SU-DHL-6 (cell line): ENCODE measurements at regions not wholly inside any gene's neighbourhood (a gene's known extent, or its start where the extent isn't known, plus 50 kb on each side); places are given as distances from the start of the nearest gene placed in this dataset.

Experiments used
- H2AFZ ChIP-seq: fragments of 200-600 bp; sonication (generic); 2 replicates; pipeline ENCODE4 v1.6.1; 2014; ENCODE audit warnings: low read depth, mild to moderate bottlenecking, moderate library complexity, mixed read lengths, antibody characterized with exemption, low read length; ENCODE audit not compliant: severe bottlenecking
- H3F3A ChIP-seq: fragments of 200-600 bp; shearing (Covaris generic); 2 replicates; pipeline ENCODE4 v1.6.0; 2016; ENCODE audit warnings: antibody characterized with exemption, mild to moderate bottlenecking; ENCODE audit not compliant: insufficient read depth
- H3K27ac ChIP-seq: fragments of 200-600 bp; sonication (generic); 2 replicates; pipeline ENCODE4 v1.5.1; 2016; ENCODE audit warnings: low read depth, mild to moderate bottlenecking, low read length, moderate library complexity, mixed read lengths
- H3K27me3 ChIP-seq: fragments of 200-600 bp; sonication (generic), shearing (Covaris generic); 2 replicates; pipeline ENCODE4 v1.6.0; 2014; ENCODE audit warnings: mild to moderate bottlenecking, low read length
- H3K36me3 ChIP-seq: fragments of 200-600 bp; sonication (generic); 2 replicates; pipeline ENCODE4 v1.6.1; 2014; ENCODE audit warnings: mild to moderate bottlenecking, low read length, mixed read lengths
- H3K4me2 ChIP-seq: fragments of 300-600, 200-600 bp; shearing (Covaris generic), sonication (generic); 2 replicates; pipeline ENCODE4 v1.6.0; 2014; ENCODE audit warnings: low read length, low read depth, mild to moderate bottlenecking; ENCODE audit not compliant: poor library complexity, severe bottlenecking
- H3K4me3 ChIP-seq: fragments of 200-600 bp; sonication (generic); 2 replicates; pipeline ENCODE4 v1.5.1; 2014; ENCODE audit warnings: antibody characterized with exemption, low read length, mild to moderate bottlenecking, mixed read lengths; ENCODE audit not compliant: insufficient read depth, poor library complexity, severe bottlenecking
- H3K79me2 ChIP-seq: fragments of 200-600 bp; sonication (generic); 2 replicates; pipeline ENCODE4 v1.6.1; 2014; ENCODE audit warnings: mild to moderate bottlenecking, low read length, moderate library complexity; ENCODE audit not compliant: insufficient read depth
- H3K9ac ChIP-seq: fragments of 200-600 bp; sonication (generic); 2 replicates; pipeline ENCODE4 v1.7.0; 2014; ENCODE audit warnings: mild to moderate bottlenecking, low read length
- H3K9me2 ChIP-seq: fragments of 200-600 bp; sonication (generic); replicated peaks from 2 replicates; pipeline ENCODE4 v1.6.1; 2014; ENCODE audit warnings: low read length; ENCODE audit not compliant: insufficient read depth
- H3K9me3 ChIP-seq: fragments of 200-600 bp; sonication (generic); 2 replicates; pipeline ENCODE4 v1.6.1; 2014; ENCODE audit warnings: low read length, mixed read lengths; ENCODE audit not compliant: insufficient read depth
- H4K20me1 ChIP-seq: fragments of 200-600 bp; sonication (generic); 2 replicates; pipeline ENCODE4 v1.6.1; 2014; ENCODE audit warnings: low read depth, mild to moderate bottlenecking, antibody characterized with exemption, low read length, moderate library complexity, mixed read lengths
- CTCF ChIP-seq: fragments of 200-600 bp; sonication (generic); IDR thresholded peaks from one replicate; pipeline ENCODE4 v1.5.1; 2017; ENCODE audit warnings: antibody characterized with exemption, mild to moderate bottlenecking, low read length, moderate library complexity; ENCODE audit not compliant: insufficient read depth, poor library complexity, severe bottlenecking
- EZH2phosphoT487 ChIP-seq: fragments of 200-600 bp; sonication (generic), shearing (Covaris generic); conservative IDR thresholded peaks from 2 replicates; pipeline ENCODE4 v1.6.1; 2018; ENCODE audit warnings: mild to moderate bottlenecking, antibody characterized with exemption, low read length, moderate library complexity, mixed read lengths

GRCh38 chr4:58688568-58688967 lies 1578.4 kb upstream of the IGFBP7 start:
- Histone ChIP-seq H2AFZ (no peak overlapping the region), H3K9ac (no peak overlapping the region), H3K9me3 (no peaks in the 10 kb centered on the region), H4K20me1 (no peaks in the 10 kb centered on the region), H3K4me2 (no peak overlapping the region), H3K27me3 (no peaks in the 10 kb centered on the region), H3F3A (no peaks in the 10 kb centered on the region), H3K4me3 (no peak overlapping the region), H3K36me3 (no peaks in the 10 kb centered on the region), H3K27ac (no peak overlapping the region), H3K79me2 (no peaks in the 10 kb centered on the region), H3K9me2 (no peaks in the 10 kb centered on the region)
- TF ChIP-seq CTCF (no peak), EZH2phosphoT487 (no peak)

- H3K4me3 ChIP-seq, result no peak overlapping the region
- H4K20me1 ChIP-seq, result no peaks in the 10 kb centered on the region
- no peaks in the 10 kb centered on the region for H3F3A ChIP-seq
- no peak overlapping the region for H3K9ac ChIP-seq
- no peaks in the 10 kb centered on the region for H3K9me3 ChIP-seq
- H3K36me3 ChIP-seq, result no peaks in the 10 kb centered on the region
- TF ChIP-seq EZH2phosphoT487 (no peak), CTCF (no peak)
- H3K79me2 ChIP-seq, result no peaks in the 10 kb centered on the region
- no peaks in the 10 kb centered on the region for H3K9me2 ChIP-seq
- H3K27me3 ChIP-seq, result no peaks in the 10 kb centered on the region
- no peak overlapping the region for H3K27ac ChIP-seq
- no peak overlapping the region for H3K4me2 ChIP-seq
- no peak overlapping the region for H2AFZ ChIP-seq
These were observed 1569.7 kb upstream of the IGFBP7 start for GRCh38 chr4:58679886-58680285.

- no peak overlapping the region for H3K27ac ChIP-seq
- no peaks in the 10 kb centered on the region for H4K20me1 ChIP-seq
- no peak for TF ChIP-seq EZH2phosphoT487
- TF ChIP-seq CTCF, result no peak
- H3K9me2 ChIP-seq, result no peaks in the 10 kb centered on the region
- H3K79me2 ChIP-seq, result no peaks in the 10 kb centered on the region
- H3K9ac ChIP-seq, result no peak overlapping the region
- H3K4me3 ChIP-seq, result no peak overlapping the region
- no peak overlapping the region for H3K4me2 ChIP-seq
- H3K27me3 ChIP-seq, result no peaks in the 10 kb centered on the region
- H3F3A ChIP-seq, result no peaks in the 10 kb centered on the region
- H2AFZ ChIP-seq, result no peak overlapping the region
- no peaks in the 10 kb centered on the region for H3K9me3 ChIP-seq
- no peaks in the 10 kb centered on the region for H3K36me3 ChIP-seq
These were observed 1568.9 kb upstream of the IGFBP7 start for GRCh38 chr4:58679051-58679450.
